Activated T-cell treated with anti-CD3 and anti-CD28 coated beads, Interleukin-2, amount 50 U/mL, for 1 hour (primary cell): ENCODE measurements at regions not wholly inside any gene's neighbourhood (a gene's known extent, or its start where the extent isn't known, plus 50 kb on each side); places are given as distances from the start of the nearest gene placed in this dataset.

Experiments
- DNase-seq: peaks from one replicate; pipeline ENCODE4 v3.0.0-alpha.2; 2020

GRCh38 chr3:30269751-30270445 is 336.5 kb upstream of the TGFBR2 start:
- no peak for DNase-seq

DNA sequence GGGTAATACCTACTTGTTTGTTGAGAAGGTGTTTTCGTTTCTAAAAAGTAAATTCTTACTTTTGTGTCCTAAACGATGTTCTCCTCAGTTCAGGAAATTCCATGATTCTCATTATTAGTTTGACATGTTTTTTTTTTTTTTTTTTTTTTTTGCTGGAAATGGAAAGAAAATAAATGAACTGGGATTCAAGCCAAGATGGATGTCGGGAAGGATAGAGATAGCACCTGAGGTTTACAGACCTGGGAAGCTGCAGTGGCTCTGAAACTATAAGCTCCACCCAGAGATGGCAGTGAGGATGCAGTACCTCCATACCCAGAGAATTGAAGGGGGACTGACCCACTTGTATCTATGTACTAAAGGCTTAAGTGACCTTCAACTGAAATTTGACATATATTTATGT is 334.6 kb upstream of the TGFBR2 start:
- DNase-seq: no peak

GRCh38 chr3:30273304-30274072 is 332.9 kb upstream of the TGFBR2 start:
- DNase-seq: no peak

DNA sequence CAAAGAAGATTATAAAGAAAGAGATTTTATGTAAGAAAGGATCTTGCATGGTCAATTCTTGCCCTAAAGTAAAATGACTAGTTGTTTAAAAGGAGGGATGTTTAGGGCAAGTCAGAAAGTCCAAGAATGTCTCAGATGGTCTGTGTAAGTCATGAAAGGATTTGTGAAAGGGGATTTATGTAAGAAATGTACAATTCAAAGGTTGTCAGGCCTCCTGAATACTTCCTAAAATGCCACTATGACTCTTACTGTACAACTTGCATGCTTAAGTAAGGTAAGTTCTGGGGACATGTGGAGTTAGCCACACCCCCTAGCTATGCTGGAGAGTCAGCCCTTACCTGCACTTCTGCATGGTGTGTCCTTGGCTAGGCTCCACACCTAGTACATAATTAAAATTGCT is 328.9 kb upstream of the TGFBR2 start:
- DNase-seq: no peak

DNA sequence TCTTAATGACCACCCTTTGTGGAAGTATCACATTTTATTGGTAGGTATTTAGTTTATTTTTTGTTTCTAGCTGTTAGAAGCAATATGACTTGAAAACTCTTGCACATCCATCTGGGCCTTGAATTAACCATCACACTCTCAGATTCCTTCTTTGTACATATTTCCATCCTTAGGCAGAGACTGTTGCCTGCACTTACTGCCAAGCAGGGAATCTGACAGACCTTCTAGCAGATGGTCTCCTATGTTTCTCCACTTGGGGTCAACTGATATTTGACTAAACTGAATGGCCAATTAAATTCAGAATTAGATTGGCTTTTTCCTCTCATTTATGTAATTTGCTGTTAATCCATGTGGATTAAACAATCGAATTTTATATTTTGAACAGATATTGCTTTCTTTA is 324.9 kb upstream of the TGFBR2 start:
- DNase-seq: no peak

- no peak for DNase-seq
Measured at GRCh38 chr3:30282154-30282696, 324.2 kb upstream of the TGFBR2 start.

GRCh38 chr3:30285188-30286006 is 321.0 kb upstream of the TGFBR2 start:
- no peak for DNase-seq

DNA sequence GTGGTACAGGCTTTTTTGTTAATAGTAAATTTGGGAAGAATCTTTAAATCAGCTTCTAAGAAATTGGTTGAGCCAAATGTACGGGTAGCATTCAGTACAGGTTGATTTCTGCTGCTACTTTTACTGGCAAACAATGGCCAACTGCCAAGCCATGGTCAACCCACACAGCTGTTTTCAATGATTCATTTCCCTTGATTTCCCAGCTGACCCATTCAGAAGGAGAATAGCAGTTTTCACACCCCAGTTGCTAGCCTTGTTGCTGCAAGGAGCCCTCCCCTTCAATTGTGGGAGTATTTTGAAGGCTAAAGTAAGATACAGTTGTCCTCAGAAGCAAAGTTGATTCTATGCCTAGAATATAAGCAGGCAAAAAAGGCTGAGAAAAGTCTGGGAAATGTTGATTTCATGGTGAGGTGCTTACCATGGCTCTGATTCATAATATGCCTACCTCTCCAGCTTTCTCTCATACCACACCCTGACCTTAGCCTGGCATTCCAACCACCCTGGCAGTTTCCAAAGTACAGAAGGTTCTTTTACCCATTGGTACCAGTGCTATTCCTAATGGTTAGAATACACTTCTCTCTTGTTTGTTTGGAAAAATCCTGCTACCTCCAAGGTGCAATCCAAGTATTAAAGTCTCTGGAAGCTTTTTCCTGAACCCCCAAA is 320.3 kb upstream of the TGFBR2 start:
- no peak for DNase-seq

DNA sequence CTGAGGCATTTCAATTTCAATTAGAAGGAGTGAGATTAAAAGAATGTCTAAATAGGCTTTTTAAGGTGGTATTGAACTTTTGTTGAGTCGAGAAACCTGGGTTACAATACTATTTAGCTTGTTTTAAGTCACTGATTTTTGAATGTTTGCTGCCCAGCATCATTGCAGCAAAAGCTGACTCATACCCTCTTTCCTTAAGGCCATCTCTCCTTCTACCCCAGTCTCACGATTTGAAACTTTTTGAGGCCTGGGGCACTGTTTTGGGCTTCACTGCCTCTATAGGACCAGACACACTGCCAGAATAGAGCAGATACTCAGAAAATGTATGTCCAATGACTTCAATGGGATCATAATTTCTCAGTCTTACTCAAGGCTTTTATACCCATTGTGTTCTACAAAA is 319.6 kb upstream of the TGFBR2 start:
- DNase-seq: no peak

DNA sequence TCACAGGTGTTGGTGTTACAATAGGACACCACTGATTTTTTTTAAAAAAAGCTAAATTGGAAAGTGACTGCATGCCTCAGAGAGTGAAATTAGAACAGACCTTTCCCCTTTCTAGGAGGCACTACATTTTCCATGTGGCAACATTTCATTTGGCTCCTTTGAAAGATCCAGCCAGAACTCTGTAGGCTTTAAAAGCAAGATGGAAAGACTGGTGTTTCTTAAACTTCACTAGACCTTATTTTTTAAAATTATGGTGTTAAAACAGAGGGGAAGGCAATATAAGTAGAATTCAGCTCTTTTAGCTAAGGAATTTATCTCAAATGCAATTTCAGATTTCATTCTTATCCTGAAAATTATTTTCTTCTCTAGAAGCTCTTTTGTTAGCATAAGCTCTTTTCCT is 317.6 kb upstream of the TGFBR2 start:
- no peak for DNase-seq

DNA sequence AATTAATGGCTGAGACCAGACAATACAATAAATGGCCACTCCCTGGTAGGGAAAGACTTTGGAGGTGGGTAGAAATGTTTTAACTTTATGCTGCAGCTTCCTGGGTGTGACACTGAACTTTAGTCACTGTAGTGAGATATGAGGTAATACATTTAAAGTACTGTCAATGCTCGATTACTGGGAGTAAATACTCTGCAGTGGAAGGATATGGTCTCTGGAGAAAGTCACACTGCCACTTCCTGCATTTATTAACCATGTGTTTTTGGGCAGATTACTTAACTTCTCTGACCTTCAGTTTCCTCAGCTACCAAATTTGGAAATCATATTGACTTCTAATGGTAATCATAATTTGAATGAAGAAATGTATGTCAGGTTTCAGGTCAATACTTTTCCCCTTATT is 317.1 kb upstream of the TGFBR2 start:
- DNase-seq: no peak

DNA sequence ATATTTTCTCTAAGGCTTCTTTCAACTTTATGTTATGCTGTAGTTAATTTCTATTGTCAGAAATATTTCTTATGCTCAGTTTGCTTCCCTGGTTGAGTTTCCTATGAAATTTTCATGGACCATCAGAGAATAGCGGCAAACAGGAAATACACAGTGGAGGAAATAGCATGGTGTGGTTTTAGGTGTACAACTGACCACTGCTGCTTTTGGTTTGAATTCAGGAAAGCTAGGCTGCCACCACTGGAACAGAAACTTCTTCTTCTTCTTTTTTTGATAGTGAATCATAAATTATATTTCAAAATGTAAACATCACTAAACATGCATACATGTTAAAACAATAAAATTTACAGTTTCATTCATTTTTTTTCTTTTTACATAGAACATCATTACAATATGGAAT is 316.6 kb upstream of the TGFBR2 start:
- no peak for DNase-seq

DNA sequence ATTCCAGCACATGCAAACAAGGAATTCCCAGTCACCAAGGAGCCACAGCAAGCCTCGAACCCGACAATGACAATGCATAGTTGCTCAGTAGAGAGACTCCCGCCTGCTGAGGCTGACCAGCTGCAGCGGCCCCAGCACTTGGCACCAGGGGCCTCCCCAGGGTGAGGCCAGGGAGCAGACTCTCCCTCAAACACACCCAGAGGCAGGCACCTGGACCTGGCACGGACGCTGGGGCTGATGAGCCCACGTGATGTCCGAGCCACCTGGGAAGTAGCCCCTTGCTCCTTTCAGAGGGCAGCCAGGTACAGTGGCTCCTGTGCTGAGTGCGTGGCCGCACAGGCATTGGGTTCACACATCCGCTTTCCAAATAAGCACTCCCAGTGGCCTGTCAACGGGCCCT is 315.9 kb upstream of the TGFBR2 start:
- DNase-seq: no peak

DNA sequence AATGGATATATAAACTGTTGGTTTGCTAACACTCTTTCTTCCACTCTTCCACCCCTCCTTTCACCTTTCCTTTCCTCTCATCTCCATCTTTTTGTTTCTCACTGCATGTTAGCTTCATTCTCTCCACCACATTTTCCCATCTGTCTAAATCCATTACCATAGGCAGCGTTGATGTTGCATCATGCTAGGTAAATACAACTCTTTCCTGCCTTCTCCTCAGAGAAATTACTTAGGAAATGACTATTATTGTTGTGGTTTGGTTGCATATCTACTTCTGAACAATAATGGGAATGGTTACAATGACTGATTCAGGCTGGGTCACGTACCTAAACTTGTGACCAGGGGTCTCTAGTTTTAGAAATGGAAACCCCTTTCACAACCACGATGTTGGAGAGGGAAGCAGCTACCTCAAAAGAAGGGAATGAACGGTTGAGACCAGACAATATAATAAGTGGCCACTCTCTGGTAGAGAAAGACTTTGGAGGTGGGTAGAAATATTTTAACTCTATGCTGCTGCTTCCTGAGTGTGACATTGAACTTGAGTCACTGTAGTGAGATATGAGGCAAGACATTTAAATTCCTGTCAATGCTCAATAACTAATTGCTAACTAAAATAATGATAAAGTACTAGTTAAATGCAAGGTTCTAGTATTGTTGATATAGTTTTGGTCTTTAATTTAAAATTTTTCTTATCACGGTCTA is 314.1 kb upstream of the TGFBR2 start:
- no peak for DNase-seq

DNA sequence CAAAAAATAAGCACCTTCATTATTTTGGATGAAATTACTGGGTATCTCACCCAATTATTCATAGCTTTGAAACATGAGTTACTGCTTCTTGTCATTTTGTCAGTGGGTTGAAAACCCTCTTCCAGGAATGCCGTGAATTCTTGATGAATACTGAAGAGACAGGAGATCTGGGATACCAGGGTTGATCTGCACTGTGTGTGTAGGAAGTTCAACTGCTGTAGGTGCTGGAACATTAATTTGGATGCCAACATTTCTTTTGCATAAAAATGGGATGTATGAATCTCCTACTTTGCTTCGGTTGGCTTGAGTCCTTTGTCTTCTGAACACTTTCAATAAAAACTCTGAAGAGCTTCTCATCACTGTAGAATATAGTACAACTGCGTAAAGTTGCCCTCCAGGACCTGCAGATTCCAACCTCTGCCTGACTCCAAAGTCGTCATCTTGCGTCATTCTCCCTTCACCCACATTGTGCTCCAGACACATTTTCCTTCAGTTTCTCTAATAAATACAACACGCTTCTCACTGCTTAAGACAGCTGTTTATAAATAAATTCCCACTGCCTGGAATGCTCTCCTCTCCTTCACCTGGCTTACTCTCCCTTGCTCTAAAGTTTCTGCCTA is 312.7 kb upstream of the TGFBR2 start:
- DNase-seq: no peak

- DNase-seq: no peak
Measured at GRCh38 chr3:30294241-30294667, 312.1 kb upstream of the TGFBR2 start.

GRCh38 chr3:30297112-30297511 is 309.3 kb upstream of the TGFBR2 start:
- no peak for DNase-seq

DNA sequence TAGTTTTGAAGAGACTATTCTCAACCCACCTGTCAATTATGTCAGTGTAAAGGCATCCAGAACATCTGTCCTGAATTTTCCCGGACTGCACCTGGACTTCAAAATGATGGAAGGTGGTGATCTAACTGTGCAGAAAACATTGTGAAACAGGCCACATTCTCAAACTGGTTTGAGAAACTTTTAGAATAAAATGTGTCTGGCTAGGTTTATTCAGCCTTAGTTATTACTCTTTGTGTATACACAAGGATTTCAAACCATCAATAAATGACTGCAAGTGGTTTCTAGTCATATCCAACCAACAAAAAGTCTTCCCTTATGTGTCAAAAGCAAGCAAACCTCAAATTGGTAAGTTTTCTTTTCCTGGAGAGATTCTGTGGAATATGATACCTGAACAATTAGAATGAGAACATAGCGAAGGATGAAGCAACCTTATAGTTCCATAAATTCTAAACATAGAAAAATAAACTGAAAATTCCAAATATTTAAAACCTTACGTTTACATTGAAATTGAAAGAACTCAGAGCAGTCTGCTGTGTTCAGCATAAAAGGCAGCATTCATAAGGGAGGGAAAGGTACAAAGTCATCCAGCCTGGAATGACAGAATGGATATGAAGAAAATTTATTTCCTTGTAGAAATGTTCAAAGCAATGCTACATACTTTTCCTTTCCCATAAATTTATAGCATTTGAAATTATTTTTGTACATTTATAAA is 306.6 kb upstream of the TGFBR2 start:
- no peak for DNase-seq

DNA sequence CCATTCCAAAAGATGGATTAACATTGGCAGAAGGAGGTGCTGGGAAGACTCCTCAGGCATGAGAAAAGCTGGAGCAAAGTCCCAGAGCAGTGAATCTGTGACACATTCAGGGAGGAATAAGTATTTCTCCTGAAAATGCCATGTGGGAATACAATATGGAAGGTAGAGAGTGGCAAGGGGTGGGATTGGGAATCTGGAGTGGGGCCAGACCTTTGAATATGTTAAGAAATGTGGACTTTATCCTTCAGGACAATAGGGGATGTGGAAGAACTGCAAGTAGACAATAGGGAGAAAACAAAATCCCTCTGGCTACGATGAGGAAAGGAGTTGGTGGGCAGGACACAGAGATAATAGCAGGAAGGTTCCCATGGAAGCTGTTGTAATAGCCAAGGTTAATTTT is 305.6 kb upstream of the TGFBR2 start:
- DNase-seq: no peak

DNA sequence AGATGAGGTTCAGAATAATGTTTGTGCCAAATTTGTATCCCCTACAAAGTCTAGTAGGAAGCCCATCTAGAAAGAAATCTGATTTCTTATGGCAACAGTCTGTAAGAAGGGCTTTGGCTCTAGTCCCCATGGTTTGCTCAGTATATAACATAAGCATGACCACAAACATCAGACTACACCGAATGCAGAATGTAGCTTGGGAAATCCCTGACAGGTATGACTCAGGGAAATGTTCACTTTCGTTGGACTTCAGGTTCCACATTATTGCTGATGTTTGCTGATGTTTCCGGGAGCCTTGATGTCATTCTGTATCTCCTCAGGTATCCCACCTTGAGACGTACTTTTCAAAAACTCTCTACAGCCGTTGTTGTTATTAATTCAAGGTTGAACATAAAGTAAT is 304.4 kb upstream of the TGFBR2 start:
- DNase-seq: no peak

DNA sequence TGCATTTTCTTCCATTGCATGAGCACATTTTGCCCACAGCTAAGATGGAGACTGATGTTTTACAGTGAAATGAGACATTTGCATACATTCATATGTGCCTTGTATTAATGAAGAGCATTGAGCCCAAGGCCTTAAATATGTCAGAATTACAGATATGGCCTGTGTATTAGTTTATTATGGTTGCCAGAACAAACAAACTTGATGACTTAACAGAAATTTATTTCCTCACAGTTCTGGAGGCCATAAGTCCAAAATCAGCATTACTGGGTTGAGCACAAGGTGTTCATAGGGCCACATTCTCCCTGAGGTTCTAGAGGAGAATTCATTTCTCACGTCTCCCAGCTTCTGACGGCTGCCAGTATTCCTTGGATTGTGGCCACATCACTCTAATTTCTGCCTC is 302.6 kb upstream of the TGFBR2 start:
- DNase-seq: no peak
